GM19438 (cell line): ENCODE measurements at regions not wholly inside any gene's neighbourhood (a gene's known extent, or its start where the extent isn't known, plus 50 kb on each side); places are given as distances from the start of the nearest gene placed in this dataset.
"Not testable (repeated sequence)": the region's sequence is repeated elsewhere in the genome, so short reads cannot be mapped to it uniquely, and the experiment has no call there.

Experiments used
- ATAC-seq: cut with Tn5 transposase; IDR thresholded peaks from one replicate; pipeline ENCODE4 v1.9.1; 2021; ENCODE audit warnings: low read depth; ENCODE audit not compliant: unreplicated experiment

GRCh38 chr18:34461266-34461665 lies 236.6 kb upstream of the NOL4 start:
- ATAC-seq, result no peak

- ATAC-seq, result no peak
These were observed 242.3 kb upstream of the NOL4 start for GRCh38 chr18:34467058-34467457.

GRCh38 chr18:34480162-34480700 lies 229.9 kb upstream of the DTNA start:
- ATAC-seq, result no peak

GRCh38 chr18:34482204-34482603 lies 227.9 kb upstream of the DTNA start:
- ATAC-seq, result no peak

GRCh38 chr18:34483198-34483597 lies 226.9 kb upstream of the DTNA start:
- ATAC-seq, result no peak

- ATAC-seq, result no peak
These were observed 218.4 kb upstream of the DTNA start for GRCh38 chr18:34491719-34492118.

- ATAC-seq, result no peak
These were observed 217.4 kb upstream of the DTNA start for GRCh38 chr18:34492652-34493051.

- ATAC-seq, result peak; percentile 83
These were observed 217.0 kb upstream of the DTNA start for GRCh38 chr18:34493099-34493544.

GRCh38 chr18:34493566-34494358 lies 216.3 kb upstream of the DTNA start:
- ATAC-seq, result peak; percentile 53

- ATAC-seq, result no peak
These were observed 215.8 kb upstream of the DTNA start for GRCh38 chr18:34494359-34494696.

GRCh38 chr18:34495506-34495905 lies 214.6 kb upstream of the DTNA start:
- no peak for ATAC-seq

GRCh38 chr18:34501553-34501952 lies 208.5 kb upstream of the DTNA start:
- ATAC-seq, result no peak

- ATAC-seq, result no peak
These were observed 203.9 kb upstream of the DTNA start for GRCh38 chr18:34506198-34506597.

GRCh38 chr18:34509163-34509562 lies 200.9 kb upstream of the DTNA start:
- no peak for ATAC-seq

GRCh38 chr18:34509879-34510586 lies 200.1 kb upstream of the DTNA start:
- ATAC-seq, result no peak

- no peak for ATAC-seq
These were observed 199.2 kb upstream of the DTNA start for GRCh38 chr18:34510926-34511325.

GRCh38 chr18:34511435-34511834 lies 198.7 kb upstream of the DTNA start:
- ATAC-seq, result no peak

GRCh38 chr18:34511879-34512278 lies 198.2 kb upstream of the DTNA start:
- no peak for ATAC-seq

- ATAC-seq, result no peak
These were observed 195.9 kb upstream of the DTNA start for GRCh38 chr18:34514238-34514637.

- ATAC-seq, result no peak
These were observed 195.1 kb upstream of the DTNA start for GRCh38 chr18:34514957-34515356.

- not testable (repeated sequence) for ATAC-seq
These were observed 193.7 kb upstream of the DTNA start for GRCh38 chr18:34516355-34516754.

- not testable (repeated sequence) for ATAC-seq
These were observed 193.1 kb upstream of the DTNA start for GRCh38 chr18:34516996-34517395.
